HL-60 (cell line): ENCODE measurements at regions not wholly inside any gene's neighbourhood (a gene's known extent, or its start where the extent isn't known, plus 50 kb on each side); places are given as distances from the start of the nearest gene placed in this dataset.
"Not testable (repeated sequence)": the region's sequence is repeated elsewhere in the genome, so short reads cannot be mapped to it uniquely, and the experiment has no call there.

Source experiments
- DNase-seq, 2 experiments: peaks; one replicate each; pipeline ENCODE4 v3.0.0-alpha.2; 2010 to 2020; ENCODE audit warnings: low read depth in 1 of 2, low spot score in 1 of 2
- H3K27ac ChIP-seq: fragments of 250-450 bp; sonication (Bioruptor Pico); replicated peaks from 2 replicates; pipeline ENCODE4 v1.5.1; 2020; ENCODE audit warnings: mild to moderate bottlenecking, moderate library complexity
- H3K27me3 ChIP-seq: fragments of 250-450 bp; sonication (Bioruptor Pico); 2 replicates; pipeline ENCODE4 v1.5.1; 2021; ENCODE audit warnings: mild to moderate bottlenecking, moderate library complexity; ENCODE audit not compliant: insufficient read depth, poor library complexity, severe bottlenecking
- H3K4me3 ChIP-seq: replicated peaks from 2 replicates; pipeline ENCODE4 v1.5.1; 2011; ENCODE audit warnings: mild to moderate bottlenecking, control low read depth, low read length; ENCODE audit not compliant: insufficient read depth

- H3K4me3 ChIP-seq = peak overlapping the region; percentile 32; the same call in 1 of the 2 replicates
- not testable (repeated sequence) for DNase-seq, H3K27me3 ChIP-seq, H3K27ac ChIP-seq
Observed at GRCh38 chr21:10325546-10325945, 195.8 kb upstream of the TPTE start.

- H3K4me3 ChIP-seq, H3K27ac ChIP-seq, DNase-seq, H3K27me3 ChIP-seq: not testable (repeated sequence)
Observed at GRCh38 chr21:10326146-10326545, 195.2 kb upstream of the TPTE start.

- not testable (repeated sequence) for H3K4me3 ChIP-seq, DNase-seq, H3K27ac ChIP-seq, H3K27me3 ChIP-seq
Observed at GRCh38 chr21:10328646-10329045, 192.7 kb upstream of the TPTE start.

GRCh38 chr21:10330641-10331119 is 190.7 kb upstream of the TPTE start:
- H3K4me3 ChIP-seq, DNase-seq: not testable (repeated sequence)

GRCh38 chr21:10331134-10331533 is 190.2 kb upstream of the TPTE start:
- not testable (repeated sequence) for DNase-seq, H3K27ac ChIP-seq, H3K27me3 ChIP-seq, H3K4me3 ChIP-seq

More at GRCh38 chr21:10330641-10331119, 190.7 kb upstream of the TPTE start:
- H3K27me3 ChIP-seq, H3K27ac ChIP-seq: not testable (repeated sequence)

GRCh38 chr21:10332935-10333334 is 188.4 kb upstream of the TPTE start:
- not testable (repeated sequence) for DNase-seq, H3K27me3 ChIP-seq, H3K4me3 ChIP-seq, H3K27ac ChIP-seq

- not testable (repeated sequence) for H3K27ac ChIP-seq, H3K4me3 ChIP-seq, DNase-seq, H3K27me3 ChIP-seq
Observed at GRCh38 chr21:10334391-10334790, 187.0 kb upstream of the TPTE start.

GRCh38 chr21:10342261-10342956 is 179.0 kb upstream of the TPTE start:
- not testable (repeated sequence) for DNase-seq, H3K4me3 ChIP-seq, H3K27ac ChIP-seq, H3K27me3 ChIP-seq

- not testable (repeated sequence) for H3K27me3 ChIP-seq, DNase-seq, H3K4me3 ChIP-seq, H3K27ac ChIP-seq
Observed at GRCh38 chr21:10343146-10343935, 178.0 kb upstream of the TPTE start.

GRCh38 chr21:10344266-10344665 is 177.1 kb upstream of the TPTE start:
- not testable (repeated sequence) for DNase-seq, H3K27ac ChIP-seq, H3K27me3 ChIP-seq, H3K4me3 ChIP-seq

GRCh38 chr21:10345178-10345612 is 176.2 kb upstream of the TPTE start:
- H3K4me3 ChIP-seq, DNase-seq, H3K27ac ChIP-seq, H3K27me3 ChIP-seq: not testable (repeated sequence)

- H3K27me3 ChIP-seq, H3K4me3 ChIP-seq, DNase-seq, H3K27ac ChIP-seq: not testable (repeated sequence)
Observed at GRCh38 chr21:10346249-10346648, 175.1 kb upstream of the TPTE start.

- DNase-seq, H3K4me3 ChIP-seq, H3K27me3 ChIP-seq, H3K27ac ChIP-seq: not testable (repeated sequence)
Observed at GRCh38 chr21:10346933-10347615, 174.3 kb upstream of the TPTE start.

- DNase-seq, H3K27me3 ChIP-seq, H3K27ac ChIP-seq, H3K4me3 ChIP-seq: not testable (repeated sequence)
Observed at GRCh38 chr21:10347675-10348074, 173.7 kb upstream of the TPTE start.
